CD4-positive, alpha-beta T cell treated with Interleukin-17A for 1 hour (primary cell): ENCODE measurements at regions not wholly inside any gene's neighbourhood (a gene's known extent, or its start where the extent isn't known, plus 50 kb on each side); places are given as distances from the start of the nearest gene placed in this dataset.

Experiments
- DNase-seq: peaks from one replicate; pipeline ENCODE4 v3.0.0-alpha.2; 2020

- no peak for DNase-seq
These were observed 75.0 kb downstream of the PTPDC1 start for GRCh38 chr9:94159069-94159939.

GRCh38 chr9:94160594-94161501 lies 76.6 kb downstream of the PTPDC1 start:
- no peak for DNase-seq

- no peak for DNase-seq
These were observed 77.4 kb downstream of the PTPDC1 start for GRCh38 chr9:94161673-94162072.

GRCh38 chr9:94164806-94165549 lies 80.7 kb downstream of the PTPDC1 start:
- DNase-seq = no peak

- DNase-seq = peak; percentile 98
These were observed 81.5 kb downstream of the PTPDC1 start for GRCh38 chr9:94165592-94166235.

GRCh38 chr9:94166236-94166975 lies 82.1 kb downstream of the PTPDC1 start:
- DNase-seq = peak; percentile 97

GRCh38 chr9:94166976-94167346 lies 82.7 kb downstream of the PTPDC1 start:
- DNase-seq = no peak

- no peak for DNase-seq
These were observed 83.2 kb downstream of the PTPDC1 start for GRCh38 chr9:94167376-94167890.

- DNase-seq = no peak
These were observed 84.1 kb downstream of the PTPDC1 start for GRCh38 chr9:94168203-94169000.

- no peak for DNase-seq
These were observed 85.7 kb downstream of the PTPDC1 start for GRCh38 chr9:94169968-94170367.

- DNase-seq = no peak
These were observed 85.5 kb upstream of the ZNF169 start for GRCh38 chr9:94173632-94174031.

- no peak for DNase-seq
These were observed 84.9 kb upstream of the ZNF169 start for GRCh38 chr9:94174164-94174563.

- no peak for DNase-seq
These were observed 83.4 kb upstream of the ZNF169 start for GRCh38 chr9:94175669-94176068.

- DNase-seq = no peak
These were observed 82.5 kb upstream of the ZNF169 start for GRCh38 chr9:94176608-94177007.

- no peak for DNase-seq
These were observed 80.2 kb upstream of the ZNF169 start for GRCh38 chr9:94178927-94179326.

GRCh38 chr9:94181408-94182181 lies 77.5 kb upstream of the ZNF169 start:
- no peak for DNase-seq

- DNase-seq = no peak
These were observed 76.6 kb upstream of the ZNF169 start for GRCh38 chr9:94182532-94182931.

GRCh38 chr9:94183240-94183999 lies 75.7 kb upstream of the ZNF169 start:
- no peak for DNase-seq

- DNase-seq = no peak
These were observed 70.9 kb upstream of the ZNF169 start for GRCh38 chr9:94188246-94188645.
